CD8-positive, alpha-beta memory T cell (primary cell): ENCODE measurements at regions not wholly inside any gene's neighbourhood (a gene's known extent, or its start where the extent isn't known, plus 50 kb on each side); places are given as distances from the start of the nearest gene placed in this dataset.

Experiments used
- CTCF ChIA-PET: fragments of 350-600 bp; sonication (Branson Sonifier 250); formaldehyde crosslinking; loops from one replicate; lab custom pipeline; 2021; ENCODE audit warnings: antibody characterized with exemption; lab: Charles Lee
- POLR2A ChIA-PET: fragments of 350-600 bp; sonication (Branson Sonifier 250); formaldehyde crosslinking; loops from one replicate; lab custom pipeline; 2021; ENCODE audit warnings: antibody characterized with exemption; lab: Charles Lee
- DNase-seq, 5 donors: peaks; one replicate each; pipeline versions ENCODE4 v3.0.0 to v3.0.0-alpha.2; 2020 to 2022; ENCODE audit warnings: mixed read lengths in 1 of 5
- H3K27ac ChIP-seq: one replicate; pipeline ENCODE4 v1.7.0; 2013; ENCODE audit warnings: low read depth, mild to moderate bottlenecking, low read length, moderate library complexity
- H3K27me3 ChIP-seq: 2 replicates; pipeline ENCODE4 v1.7.0; 2013; ENCODE audit warnings: low read length, mild to moderate bottlenecking; ENCODE audit not compliant: insufficient read depth, poor library complexity, severe bottlenecking
- H3K36me3 ChIP-seq: 2 replicates; pipeline ENCODE4 v1.7.0; 2013; ENCODE audit warnings: mild to moderate bottlenecking, low read length, moderate library complexity; ENCODE audit not compliant: insufficient read depth
- H3K4me1 ChIP-seq: 2 replicates; pipeline ENCODE4 v1.7.0; 2013; ENCODE audit warnings: mild to moderate bottlenecking, low read length, moderate library complexity; ENCODE audit not compliant: insufficient read depth
- H3K4me3 ChIP-seq: 2 replicates; pipeline ENCODE4 v1.7.0; 2013; ENCODE audit warnings: mild to moderate bottlenecking, low read length
- H3K9me3 ChIP-seq: 2 replicates; pipeline ENCODE4 v1.7.0; 2013; ENCODE audit warnings: mild to moderate bottlenecking, low read length
- H3K27ac Mint-ChIP-seq, 8 donors: one replicate each; pipeline ENCODE4 v1.8.0; 2020 to 2021; ENCODE audit warnings: mixed read lengths in 8 of 8, mild to moderate bottlenecking in 6 of 8, inconsistent platforms in 3 of 8, moderate library complexity in 3 of 8
- H3K27me3 Mint-ChIP-seq, 2 donors: one replicate each; pipeline ENCODE4 v1.8.0; 2020 to 2021; ENCODE audit warnings: mixed read lengths in 2 of 2, mild to moderate bottlenecking in 1 of 2, moderate library complexity in 1 of 2
- H3K36me3 Mint-ChIP-seq, 3 donors: one replicate each; pipeline ENCODE4 v1.8.0; 2020 to 2021; ENCODE audit warnings: mixed read lengths in 3 of 3, inconsistent platforms in 1 of 3, mild to moderate bottlenecking in 1 of 3
- H3K4me1 Mint-ChIP-seq, 3 donors: one replicate each; pipeline ENCODE4 v1.8.0; 2020 to 2021; ENCODE audit warnings: mixed read lengths in 3 of 3, inconsistent platforms in 1 of 3, mild to moderate bottlenecking in 1 of 3
- H3K4me3 Mint-ChIP-seq, 7 donors: one replicate each; pipeline ENCODE4 v1.8.0; 2020 to 2021; ENCODE audit warnings: mixed read lengths in 7 of 7, mild to moderate bottlenecking in 6 of 7, moderate library complexity in 4 of 7, inconsistent platforms in 2 of 7
- H3K9me3 Mint-ChIP-seq, 5 donors: one replicate each; pipeline ENCODE4 v1.8.0; 2020 to 2022; ENCODE audit warnings: mixed read lengths in 5 of 5, mild to moderate bottlenecking in 3 of 5, moderate library complexity in 2 of 5, inconsistent platforms in 1 of 5

- H3K9me3 Mint-ChIP-seq, result peaks cover 7 to 37% (median 20%) of the 10 kb centered on the region in 5 donors
Observed at GRCh38 chr9:118643118-118643517, 726.1 kb downstream of the BRINP1 start.

GRCh38 chr9:118644066-118644465, 725.2 kb downstream of the BRINP1 start:
- no peaks in the 10 kb centered on the region for H3K27me3 ChIP-seq
- Mint-ChIP-seq H3K4me3 (no peak overlapping the region), H3K9me3 (peaks cover 6 to 32% (median 16%) of the 10 kb centered on the region in 5 donors), H3K36me3 (no peaks in the 10 kb centered on the region), H3K27me3 (no peaks in the 10 kb centered on the region), H3K4me1 (no peaks in the 10 kb centered on the region), H3K27ac (no peak overlapping the region)
- ChIA-PET POLR2A (no interaction called here), CTCF (no interaction called here)
- H3K4me3 ChIP-seq, result no peak overlapping the region
- H3K27ac ChIP-seq, result no peak overlapping the region
- H3K36me3 ChIP-seq, result no peaks in the 10 kb centered on the region
- no peak for DNase-seq
- H3K4me1 ChIP-seq, result no peaks in the 10 kb centered on the region
- no peaks in the 10 kb centered on the region for H3K9me3 ChIP-seq

More at GRCh38 chr9:118643118-118643517, 726.1 kb downstream of the BRINP1 start:
- CTCF ChIA-PET, result no interaction called here
- Mint-ChIP-seq H3K4me3 (no peak overlapping the region), H3K36me3 (peaks cover 0 to 5% (median 0%) of the 10 kb centered on the region in 3 donors), H3K27me3 (no peaks in the 10 kb centered on the region), H3K4me1 (no peaks in the 10 kb centered on the region), H3K27ac (no peak overlapping the region)
- no peak for DNase-seq
- Histone ChIP-seq H3K4me3 (no peak overlapping the region), H3K4me1 (no peaks in the 10 kb centered on the region), H3K27ac (no peak overlapping the region), H3K36me3 (no peaks in the 10 kb centered on the region), H3K27me3 (no peaks in the 10 kb centered on the region), H3K9me3 (no peaks in the 10 kb centered on the region)
- POLR2A ChIA-PET, result no interaction called here

GRCh38 chr9:118647331-118647730, 721.9 kb downstream of the BRINP1 start:
- Histone ChIP-seq H3K9me3 (no peaks in the 10 kb centered on the region), H3K4me3 (no peak overlapping the region), H3K27ac (no peak overlapping the region), H3K4me1 (no peaks in the 10 kb centered on the region), H3K27me3 (no peaks in the 10 kb centered on the region), H3K36me3 (no peaks in the 10 kb centered on the region)
- DNase-seq, result no peak
- ChIA-PET POLR2A (no interaction called here), CTCF (no interaction called here)
- Mint-ChIP-seq H3K27me3 (no peaks in the 10 kb centered on the region), H3K4me3 (no peak overlapping the region), H3K9me3 (peaks cover 3 to 26% (median 9%) of the 10 kb centered on the region in 5 donors), H3K4me1 (no peaks in the 10 kb centered on the region), H3K36me3 (no peaks in the 10 kb centered on the region), H3K27ac (no peak overlapping the region)

- Histone ChIP-seq H3K27ac (no peak overlapping the region), H3K4me1 (no peaks in the 10 kb centered on the region), H3K27me3 (no peaks in the 10 kb centered on the region), H3K36me3 (no peaks in the 10 kb centered on the region), H3K9me3 (no peaks in the 10 kb centered on the region), H3K4me3 (no peak overlapping the region)
- DNase-seq, result no peak
- ChIA-PET CTCF (no interaction called here), POLR2A (no interaction called here)
- Mint-ChIP-seq H3K36me3 (no peaks in the 10 kb centered on the region), H3K9me3 (peaks cover 3 to 19% (median 7%) of the 10 kb centered on the region in 5 donors), H3K27me3 (no peaks in the 10 kb centered on the region), H3K4me1 (no peaks in the 10 kb centered on the region), H3K4me3 (no peak overlapping the region), H3K27ac (no peak overlapping the region)
Observed at GRCh38 chr9:118650417-118650816, 718.8 kb downstream of the BRINP1 start.

GRCh38 chr9:118651511-118651910, 717.7 kb downstream of the BRINP1 start:
- no peaks in the 10 kb centered on the region for H3K36me3 ChIP-seq
- CTCF ChIA-PET, result no interaction called here
- no peaks in the 10 kb centered on the region for H3K27me3 Mint-ChIP-seq

GRCh38 chr9:118652258-118652657, 717.0 kb downstream of the BRINP1 start:
- H3K27ac Mint-ChIP-seq, result no peak overlapping the region
- Histone ChIP-seq H3K4me1 (no peaks in the 10 kb centered on the region), H3K27ac (no peak overlapping the region), H3K4me3 (no peak overlapping the region), H3K27me3 (no peaks in the 10 kb centered on the region), H3K36me3 (no peaks in the 10 kb centered on the region), H3K9me3 (no peaks in the 10 kb centered on the region)
- no peak for DNase-seq
- ChIA-PET CTCF (no interaction called here), POLR2A (no interaction called here)
- H3K36me3 Mint-ChIP-seq, result no peaks in the 10 kb centered on the region
- no peaks in the 10 kb centered on the region for H3K4me1 Mint-ChIP-seq
- no peak overlapping the region for H3K4me3 Mint-ChIP-seq
- peaks cover 0 to 9% (median 4%) of the 10 kb centered on the region in 5 donors for H3K9me3 Mint-ChIP-seq
- no peaks in the 10 kb centered on the region for H3K27me3 Mint-ChIP-seq

More at GRCh38 chr9:118651511-118651910, 717.7 kb downstream of the BRINP1 start:
- DNase-seq, result no peak
- Mint-ChIP-seq H3K4me3 (no peak overlapping the region), H3K36me3 (no peaks in the 10 kb centered on the region), H3K4me1 (no peaks in the 10 kb centered on the region), H3K9me3 (peaks cover 3 to 10% (median 4%) of the 10 kb centered on the region in 5 donors), H3K27ac (no peak overlapping the region)
- H3K27ac ChIP-seq, result no peak overlapping the region
- H3K9me3 ChIP-seq, result no peaks in the 10 kb centered on the region
- H3K27me3 ChIP-seq, result no peaks in the 10 kb centered on the region
- POLR2A ChIA-PET, result no interaction called here
- H3K4me3 ChIP-seq, result no peak overlapping the region
- no peaks in the 10 kb centered on the region for H3K4me1 ChIP-seq

GRCh38 chr9:118652912-118653311, 716.3 kb downstream of the BRINP1 start:
- Histone ChIP-seq H3K27ac (no peak overlapping the region), H3K4me3 (no peak overlapping the region), H3K36me3 (no peaks in the 10 kb centered on the region), H3K4me1 (no peaks in the 10 kb centered on the region), H3K9me3 (no peaks in the 10 kb centered on the region), H3K27me3 (no peaks in the 10 kb centered on the region)
- Mint-ChIP-seq H3K36me3 (no peaks in the 10 kb centered on the region), H3K27me3 (no peaks in the 10 kb centered on the region), H3K4me3 (no peak overlapping the region), H3K9me3 (peaks cover 0 to 9% (median 4%) of the 10 kb centered on the region in 5 donors), H3K27ac (no peak overlapping the region), H3K4me1 (no peaks in the 10 kb centered on the region)
- DNase-seq, result no peak
- POLR2A ChIA-PET, result no interaction called here
- CTCF ChIA-PET, result no interaction called here

- POLR2A ChIA-PET, result no interaction called here
- no peak for DNase-seq
- peak overlapping the region in 1 of 8 donors; percentile 51 for H3K27ac Mint-ChIP-seq
- no peaks in the 10 kb centered on the region for H3K27me3 ChIP-seq
- no peak overlapping the region for H3K27ac ChIP-seq
- peaks cover 0 to 15% (median 4%) of the 10 kb centered on the region in 5 donors for H3K9me3 Mint-ChIP-seq
- no peaks in the 10 kb centered on the region for H3K9me3 ChIP-seq
- no peak overlapping the region for H3K4me3 Mint-ChIP-seq
- H3K4me3 ChIP-seq, result no peak overlapping the region
- H3K36me3 ChIP-seq, result no peaks in the 10 kb centered on the region
- H3K27me3 Mint-ChIP-seq, result no peaks in the 10 kb centered on the region
- H3K4me1 Mint-ChIP-seq, result no peaks in the 10 kb centered on the region
- no peaks in the 10 kb centered on the region for H3K36me3 Mint-ChIP-seq
- CTCF ChIA-PET, result no interaction called here
- no peaks in the 10 kb centered on the region for H3K4me1 ChIP-seq
Observed at GRCh38 chr9:118659011-118659410, 710.2 kb downstream of the BRINP1 start.
